ENCODE measurements at regions not wholly inside any gene's neighbourhood (a gene's known extent, or its start where the extent isn't known, plus 50 kb on each side); places are given as distances from the start of the nearest gene placed in this dataset.

- Histone ChIP-seq H3K4me3 (no peak overlapping the region), H2AFZ (ENCODE audit: control insufficient read depth, low read depth, low read length) (no peak overlapping the region), H3K79me2 (ENCODE audit: control insufficient read depth, insufficient read depth, low read length) (no peaks in the 10 kb centered on the region), H3K4me1 (ENCODE audit: control insufficient read depth, insufficient read depth, low read length) (no peaks in the 10 kb centered on the region), H4K20me1 (ENCODE audit: control insufficient read depth, insufficient read depth) (no peaks in the 10 kb centered on the region), H3K9me3 (replicated peaks; ENCODE audit: control insufficient read depth, insufficient read depth, low read length) (no peaks in the 10 kb centered on the region), H3K36me3 (ENCODE audit: control insufficient read depth in 2 of 2, insufficient read depth in 2 of 2, low read length in 1 of 2) (no peaks in the 10 kb centered on the region), H3K27me3 (replicated peaks in 1 of 2; ENCODE audit: control insufficient read depth in 2 of 2, insufficient read depth in 2 of 2, low read length in 1 of 2) (no peaks in the 10 kb centered on the region), H3K27ac (ENCODE audit: control insufficient read depth, insufficient read depth) (no peak overlapping the region), H3K9ac (ENCODE audit: control insufficient read depth, insufficient read depth, low read length) (no peak overlapping the region), H3K4me2 (ENCODE audit: control insufficient read depth, insufficient read depth) (no peak overlapping the region)
- TF ChIP-seq CHD1 (IDR thresholded peaks at IDR 0.05; ENCODE audit: low read depth, low read length) (no peak), ATF2 (IDR thresholded peaks at IDR 0.05; ENCODE audit: low read length) (no peak), IRF5 (IDR thresholded peaks at IDR 0.05; ENCODE audit: borderline replicate concordance) (no peak), TCF3 (IDR thresholded peaks at IDR 0.05; ENCODE audit: borderline replicate concordance, insufficient read depth, low read depth, low read length) (no peak)
- in situ Hi-C loops (cut with MboI): no loop called here
- intact Hi-C loops (cut with micrococcal nuclease; ENCODE audit: unreplicated experiment): no loop called here
- ATAC-seq: no peak
- ChIA-PET RAD21 (ENCODE audit: unreplicated experiment) (no interaction called here), SMC1A (ENCODE audit: uncharacterized antibody, unreplicated experiment) (no interaction called here), CTCF (no interaction called here), POLR2A (no interaction called here)
- no peak for FAIRE-seq
- no peak for DNase-seq (ENCODE audit: low read depth, low spot score)
- BruUV-seq (replicated peaks): no TSS peak
- 38% methylated on average over 20 of the region's 20 CpGs for WGBS (ENCODE audit: insufficient coverage, insufficient replicate concordance, low lambda C conversion rate, missing lambda C conversion rate)
These were observed 242.8 kb downstream of the GLI2 start for GRCh38 chr2:120978359-120979050.

GRCh38 chr2:120979398-120979797 lies 243.7 kb downstream of the GLI2 start:
- H3K27ac ChIP-seq (ENCODE audit: control insufficient read depth, insufficient read depth): no peak overlapping the region
- no TSS peak for BruUV-seq (replicated peaks)
- no peak overlapping the region for H3K4me3 ChIP-seq
- WGBS (ENCODE audit: insufficient coverage, insufficient replicate concordance, low lambda C conversion rate, missing lambda C conversion rate): 0% methylated on average over 2 of the region's 2 CpGs
- no peak overlapping the region for H3K4me2 ChIP-seq (ENCODE audit: control insufficient read depth, insufficient read depth)
- in situ Hi-C loops (cut with MboI) (no loop called here), intact Hi-C loops (cut with micrococcal nuclease; ENCODE audit: unreplicated experiment) (no loop called here)
- H3K4me1 ChIP-seq (ENCODE audit: control insufficient read depth, insufficient read depth, low read length): no peaks in the 10 kb centered on the region
- no peak overlapping the region for H2AFZ ChIP-seq (ENCODE audit: control insufficient read depth, low read depth, low read length)
- ChIA-PET POLR2A (no interaction called here), SMC1A (ENCODE audit: uncharacterized antibody, unreplicated experiment) (no interaction called here), CTCF (no interaction called here), RAD21 (ENCODE audit: unreplicated experiment) (no interaction called here)
- H3K36me3 ChIP-seq (ENCODE audit: control insufficient read depth in 2 of 2, insufficient read depth in 2 of 2, low read length in 1 of 2): no peaks in the 10 kb centered on the region
- H4K20me1 ChIP-seq (ENCODE audit: control insufficient read depth, insufficient read depth): no peaks in the 10 kb centered on the region
- H3K9ac ChIP-seq (ENCODE audit: control insufficient read depth, insufficient read depth, low read length): no peak overlapping the region
- FAIRE-seq: no peak
- no peak for DNase-seq (ENCODE audit: low read depth, low spot score)
- H3K79me2 ChIP-seq (ENCODE audit: control insufficient read depth, insufficient read depth, low read length): no peaks in the 10 kb centered on the region
- no peaks in the 10 kb centered on the region for H3K9me3 ChIP-seq (replicated peaks; ENCODE audit: control insufficient read depth, insufficient read depth, low read length)
- ATAC-seq: no peak
- H3K27me3 ChIP-seq (replicated peaks in 1 of 2; ENCODE audit: control insufficient read depth in 2 of 2, insufficient read depth in 2 of 2, low read length in 1 of 2): no peaks in the 10 kb centered on the region; a peak in 1 of 4 replicates
- TF ChIP-seq SIX5 (IDR thresholded peaks at IDR 0.05; ENCODE audit: low read depth, low read length, severe bottlenecking): no peak
- no peak for TF ChIP-seq NR2F1 (conservative IDR thresholded peaks at IDR 0.05)
- no peak for TF ChIP-seq MYC (IDR thresholded peaks at IDR 0.05; ENCODE audit: insufficient read depth, insufficient read length, insufficient replicate concordance, low read length, severe bottlenecking)
- TF ChIP-seq CHD4 (IDR thresholded peaks at IDR 0.05): no peak
- TF ChIP-seq USF1 (IDR thresholded peaks at IDR 0.05; ENCODE audit: borderline replicate concordance, extremely low read length, insufficient read depth, low read depth, low read length): no peak
- no peak for TF ChIP-seq CEBPB (IDR thresholded peaks at IDR 0.05; ENCODE audit: borderline replicate concordance in 1 of 2, low read depth in 2 of 2, low read length in 2 of 2)
- TF ChIP-seq POLR2AphosphoS5 (IDR thresholded peaks at IDR 0.05; ENCODE audit: low read length): no peak
- no peak for TF ChIP-seq SMAD5 (IDR thresholded peaks at IDR 0.05; ENCODE audit: low read depth)
- TF ChIP-seq IKZF1 (conservative IDR thresholded peaks at IDR 0.05): no peak
- TF ChIP-seq USF2 (IDR thresholded peaks at IDR 0.05; ENCODE audit: borderline replicate concordance, low read depth, low read length): no peak
